ENCODE measurements at regions not wholly inside any gene's neighbourhood (a gene's known extent, or its start where the extent isn't known, plus 50 kb on each side); places are given as distances from the start of the nearest gene placed in this dataset.

GRCh38 chrX:42704454-42704853 lies 73.5 kb downstream of the PPP1R2C start:
- peaks cover 5 to 10% (median 8%) of the 10 kb centered on the region in 4 donors for H3K4me1 Mint-ChIP-seq
- ATAC-seq (ENCODE audit: low read depth in 2 of 2) (no peak), DNase-seq (peak in 1 of 3 donors; percentile 65)
- Histone ChIP-seq H3K4me1 (ENCODE audit: control insufficient read depth, insufficient read depth, low read length, poor library complexity, severe bottlenecking) (no peaks in the 10 kb centered on the region), H3K27me3 (ENCODE audit: control insufficient read depth, insufficient read depth, low read length) (no peaks in the 10 kb centered on the region), H3K36me3 (ENCODE audit: control insufficient read depth, insufficient read depth, low read length) (no peaks in the 10 kb centered on the region), H3K27ac (ENCODE audit: insufficient read depth, low read length, poor library complexity, severe bottlenecking) (no peak overlapping the region), H3K4me3 (ENCODE audit: low read depth, low read length) (no peak overlapping the region), H3K9me3 (ENCODE audit: control insufficient read depth in 2 of 2, low read length in 2 of 2) (no peaks in the 10 kb centered on the region)
- no peaks in the 10 kb centered on the region for H3K27me3 Mint-ChIP-seq
- H3K4me3 Mint-ChIP-seq = no peak overlapping the region
- H3K9me3 Mint-ChIP-seq = peaks cover 0 to 3% (median 0%) of the 10 kb centered on the region in 7 donors
- peak overlapping the region in 2 of 3 donors; percentile 77 to 78 for H3K27ac Mint-ChIP-seq
- no peaks in the 10 kb centered on the region for H3K36me3 Mint-ChIP-seq

- no peaks in the 10 kb centered on the region for H3K9me3 ChIP-seq (ENCODE audit: control insufficient read depth in 2 of 2, low read length in 2 of 2)
- H3K27ac Mint-ChIP-seq = peak overlapping the region in 1 of 3 donors; percentile 6
- peaks cover 0 to 12% (median 2%) of the 10 kb centered on the region in 4 donors for H3K4me1 Mint-ChIP-seq
- DNase-seq (no peak), ATAC-seq (ENCODE audit: low read depth in 2 of 2) (no peak)
- no peaks in the 10 kb centered on the region for H3K36me3 ChIP-seq (ENCODE audit: control insufficient read depth, insufficient read depth, low read length)
- H3K9me3 Mint-ChIP-seq = peaks cover 0 to 3% (median 0%) of the 10 kb centered on the region in 7 donors
- H3K27me3 Mint-ChIP-seq = no peaks in the 10 kb centered on the region
- no peaks in the 10 kb centered on the region for H3K4me1 ChIP-seq (ENCODE audit: control insufficient read depth, insufficient read depth, low read length, poor library complexity, severe bottlenecking)
- H3K27me3 ChIP-seq (ENCODE audit: control insufficient read depth, insufficient read depth, low read length) = no peaks in the 10 kb centered on the region
- H3K27ac ChIP-seq (ENCODE audit: insufficient read depth, low read length, poor library complexity, severe bottlenecking) = no peak overlapping the region
- no peak overlapping the region for H3K4me3 ChIP-seq (ENCODE audit: low read depth, low read length)
- H3K36me3 Mint-ChIP-seq = no peaks in the 10 kb centered on the region
- no peak overlapping the region for H3K4me3 Mint-ChIP-seq
Measured at GRCh38 chrX:42697544-42697943, 80.4 kb downstream of the PPP1R2C start.

GRCh38 chrX:42696536-42697124 lies 81.3 kb downstream of the PPP1R2C start:
- no peak overlapping the region for H3K4me3 Mint-ChIP-seq
- Histone ChIP-seq H3K36me3 (ENCODE audit: control insufficient read depth, insufficient read depth, low read length) (no peaks in the 10 kb centered on the region), H3K4me1 (ENCODE audit: control insufficient read depth, insufficient read depth, low read length, poor library complexity, severe bottlenecking) (no peaks in the 10 kb centered on the region), H3K27me3 (ENCODE audit: control insufficient read depth, insufficient read depth, low read length) (no peaks in the 10 kb centered on the region), H3K4me3 (ENCODE audit: low read depth, low read length) (no peak overlapping the region), H3K9me3 (ENCODE audit: control insufficient read depth in 2 of 2, low read length in 2 of 2) (no peaks in the 10 kb centered on the region), H3K27ac (ENCODE audit: insufficient read depth, low read length, poor library complexity, severe bottlenecking) (no peak overlapping the region)
- H3K27ac Mint-ChIP-seq = no peak overlapping the region
- DNase-seq (no peak), ATAC-seq (ENCODE audit: low read depth in 2 of 2) (no peak)
- H3K4me1 Mint-ChIP-seq = peaks cover 0 to 12% (median under 1%) of the 10 kb centered on the region in 4 donors
- H3K27me3 Mint-ChIP-seq = no peaks in the 10 kb centered on the region
- peaks cover 0 to 2% (median 0%) of the 10 kb centered on the region in 7 donors for H3K9me3 Mint-ChIP-seq
- no peaks in the 10 kb centered on the region for H3K36me3 Mint-ChIP-seq

GRCh38 chrX:42695800-42696358 lies 82.1 kb downstream of the PPP1R2C start:
- Mint-ChIP-seq H3K9me3 (peaks cover 0 to 2% (median 0%) of the 10 kb centered on the region in 7 donors), H3K27ac (peak overlapping the region in 1 of 3 donors; percentile 3), H3K36me3 (no peaks in the 10 kb centered on the region), H3K4me3 (no peak overlapping the region), H3K4me1 (peaks cover 0 to 12% (median 0%) of the 10 kb centered on the region in 4 donors), H3K27me3 (no peaks in the 10 kb centered on the region)
- Histone ChIP-seq H3K4me1 (ENCODE audit: control insufficient read depth, insufficient read depth, low read length, poor library complexity, severe bottlenecking) (no peaks in the 10 kb centered on the region), H3K4me3 (ENCODE audit: low read depth, low read length) (no peak overlapping the region), H3K27me3 (ENCODE audit: control insufficient read depth, insufficient read depth, low read length) (no peaks in the 10 kb centered on the region), H3K27ac (ENCODE audit: insufficient read depth, low read length, poor library complexity, severe bottlenecking) (no peak overlapping the region), H3K36me3 (ENCODE audit: control insufficient read depth, insufficient read depth, low read length) (no peaks in the 10 kb centered on the region), H3K9me3 (ENCODE audit: control insufficient read depth in 2 of 2, low read length in 2 of 2) (no peaks in the 10 kb centered on the region)
- DNase-seq = no peak
- ATAC-seq (ENCODE audit: low read depth in 2 of 2) = no peak

GRCh38 chrX:42694260-42694815 lies 83.6 kb downstream of the PPP1R2C start:
- Mint-ChIP-seq H3K36me3 (no peaks in the 10 kb centered on the region), H3K4me3 (no peak overlapping the region), H3K27me3 (no peaks in the 10 kb centered on the region), H3K27ac (peak overlapping the region in 1 of 3 donors; percentile 3), H3K9me3 (peaks cover 0 to 2% (median 0%) of the 10 kb centered on the region in 7 donors), H3K4me1 (peaks cover 0 to 14% (median 0%) of the 10 kb centered on the region in 4 donors)
- Histone ChIP-seq H3K4me3 (ENCODE audit: low read depth, low read length) (no peak overlapping the region), H3K9me3 (ENCODE audit: control insufficient read depth in 2 of 2, low read length in 2 of 2) (no peaks in the 10 kb centered on the region), H3K36me3 (ENCODE audit: control insufficient read depth, insufficient read depth, low read length) (no peaks in the 10 kb centered on the region), H3K27me3 (ENCODE audit: control insufficient read depth, insufficient read depth, low read length) (no peaks in the 10 kb centered on the region), H3K27ac (ENCODE audit: insufficient read depth, low read length, poor library complexity, severe bottlenecking) (no peak overlapping the region), H3K4me1 (ENCODE audit: control insufficient read depth, insufficient read depth, low read length, poor library complexity, severe bottlenecking) (no peaks in the 10 kb centered on the region)
- DNase-seq (no peak), ATAC-seq (ENCODE audit: low read depth in 2 of 2) (no peak)

GRCh38 chrX:42691196-42691595 lies 86.8 kb downstream of the PPP1R2C start:
- no peaks in the 10 kb centered on the region for H3K36me3 ChIP-seq (ENCODE audit: control insufficient read depth, insufficient read depth, low read length)
- ATAC-seq (ENCODE audit: low read depth in 2 of 2) (no peak), DNase-seq (no peak)
- Mint-ChIP-seq H3K27ac (peak overlapping the region in 1 of 3 donors; percentile 52), H3K9me3 (peaks cover 0 to 3% (median 0%) of the 10 kb centered on the region in 7 donors), H3K4me1 (peaks cover 0 to 5% (median 2%) of the 10 kb centered on the region in 4 donors), H3K27me3 (no peaks in the 10 kb centered on the region), H3K36me3 (no peaks in the 10 kb centered on the region), H3K4me3 (no peak overlapping the region)
- no peaks in the 10 kb centered on the region for H3K27me3 ChIP-seq (ENCODE audit: control insufficient read depth, insufficient read depth, low read length)
- no peaks in the 10 kb centered on the region for H3K9me3 ChIP-seq (ENCODE audit: control insufficient read depth in 2 of 2, low read length in 2 of 2)
- H3K27ac ChIP-seq (ENCODE audit: insufficient read depth, low read length, poor library complexity, severe bottlenecking) = no peak overlapping the region
- H3K4me3 ChIP-seq (ENCODE audit: low read depth, low read length) = no peak overlapping the region
- H3K4me1 ChIP-seq (ENCODE audit: control insufficient read depth, insufficient read depth, low read length, poor library complexity, severe bottlenecking) = no peaks in the 10 kb centered on the region

- no peaks in the 10 kb centered on the region for H3K9me3 ChIP-seq (ENCODE audit: control insufficient read depth in 2 of 2, low read length in 2 of 2)
- Mint-ChIP-seq H3K9me3 (peaks cover 0 to 1% (median 0%) of the 10 kb centered on the region in 7 donors), H3K36me3 (no peaks in the 10 kb centered on the region), H3K4me1 (peaks cover 0 to 8% (median 4%) of the 10 kb centered on the region in 4 donors), H3K27me3 (no peaks in the 10 kb centered on the region), H3K4me3 (no peak overlapping the region), H3K27ac (no peak overlapping the region)
- H3K36me3 ChIP-seq (ENCODE audit: control insufficient read depth, insufficient read depth, low read length) = no peaks in the 10 kb centered on the region
- H3K27me3 ChIP-seq (ENCODE audit: control insufficient read depth, insufficient read depth, low read length) = no peaks in the 10 kb centered on the region
- no peak for DNase-seq
- no peaks in the 10 kb centered on the region for H3K4me1 ChIP-seq (ENCODE audit: control insufficient read depth, insufficient read depth, low read length, poor library complexity, severe bottlenecking)
- H3K4me3 ChIP-seq (ENCODE audit: low read depth, low read length) = no peak overlapping the region
- no peak for ATAC-seq (ENCODE audit: low read depth in 2 of 2)
- H3K27ac ChIP-seq (ENCODE audit: insufficient read depth, low read length, poor library complexity, severe bottlenecking) = no peak overlapping the region
Measured at GRCh38 chrX:42686706-42687105, 91.3 kb downstream of the PPP1R2C start.

Data from CD4-positive, CD25-positive, alpha-beta regulatory T cell (primary cell).